HEK293 (cell line): ENCODE measurements at regions not wholly inside any gene's neighbourhood (a gene's known extent, or its start where the extent isn't known, plus 50 kb on each side); places are given as distances from the start of the nearest gene placed in this dataset.

Source experiments
- CTCF ChIA-PET: fragments of 350-600 bp; formaldehyde crosslinking; extraction: SDS; loops from one replicate; lab custom pipeline; 2021; ENCODE audit warnings: antibody characterized with exemption; lab: Yijun Ruan, JAX
- POLR2A ChIA-PET: fragments of 300-600 bp; formaldehyde crosslinking; extraction: SDS; loops from one replicate; lab custom pipeline; 2020; ENCODE audit warnings: antibody characterized with exemption, inconsistent platforms; lab: Yijun Ruan, JAX
- H3K27ac ChIP-seq: fragments of 200-500 bp; sonication (Bioruptor generic); 2 replicates; pipeline ENCODE4 v1.5.1; 2014; ENCODE audit warnings: low read depth, low read length, control low read depth, inconsistent platforms; ENCODE audit errors: extremely low read depth
- H3K36me3 ChIP-seq, 2 experiments: fragments of 200-500 bp in 1 of 2; sonication (Bioruptor generic) in 1 of 2; 1 replicate in 1 of 2; 2 replicates in 1 of 2; pipeline ENCODE4 v1.5.1; 2014 to 2017; ENCODE audit warnings: inconsistent platforms in 2 of 2, low read length in 2 of 2; ENCODE audit not compliant: control insufficient read depth in 2 of 2, insufficient read depth in 1 of 2
- H3K4me1 ChIP-seq: fragments of 200-500 bp; sonication (Bioruptor generic); 2 replicates; pipeline ENCODE4 v1.5.1; 2014; ENCODE audit warnings: mild to moderate bottlenecking, low read length, inconsistent platforms; ENCODE audit not compliant: control insufficient read depth, insufficient read depth
- H3K4me3 ChIP-seq: 2 replicates; pipeline ENCODE4 v1.5.1; 2011; ENCODE audit warnings: low read depth, mild to moderate bottlenecking, control low read depth, low read length, moderate library complexity
- H3K9me3 ChIP-seq: fragments of 200-500 bp; sonication (Bioruptor generic); 2 replicates; pipeline ENCODE4 v1.5.1; 2014; ENCODE audit warnings: low read depth, low read length, inconsistent platforms; ENCODE audit not compliant: control insufficient read depth, insufficient read depth
- ELK4 ChIP-seq: IDR thresholded peaks from 2 replicates; pipeline ENCODE4 v1.6.1; 2011; ENCODE audit warnings: mild to moderate bottlenecking, low read depth, low read length, borderline replicate concordance
- KLF9 ChIP-seq: fragments of 450-650 bp; formaldehyde crosslinking; IDR thresholded peaks from 2 replicates; pipeline ENCODE4 v1.5.1; 2016; ENCODE audit warnings: missing biosample characterization, missing genetic modification characterization, low read depth
- PBX3 ChIP-seq: sonication (generic); formaldehyde crosslinking; IDR thresholded peaks from 2 replicates; pipeline ENCODE4 v1.8.1; 2022; ENCODE audit warnings: mild to moderate bottlenecking, moderate library complexity, missing genetic modification reagents
- PRDM1 ChIP-seq: fragments of 450-650 bp; formaldehyde crosslinking; IDR thresholded peaks from 2 replicates; pipeline ENCODE4; 2016; ENCODE audit warnings: missing biosample characterization, missing genetic modification characterization
- PRDM6 ChIP-seq: fragments of 450-650 bp; formaldehyde crosslinking; IDR thresholded peaks from 2 replicates; pipeline ENCODE4 v1.5.1; 2017; ENCODE audit warnings: missing biosample characterization, missing genetic modification characterization
- SETDB1 ChIP-seq: IDR thresholded peaks from one replicate; pipeline ENCODE4 v1.6.1; 2017; ENCODE audit warnings: mild to moderate bottlenecking, low read length, moderate library complexity, mixed read lengths; ENCODE audit not compliant: insufficient read length
- YY2 ChIP-seq: fragments of 450-650 bp; formaldehyde crosslinking; IDR thresholded peaks from 2 replicates; pipeline ENCODE4 v1.5.1; 2016; ENCODE audit warnings: missing biosample characterization, missing genetic modification characterization
- ZBTB26 ChIP-seq: fragments of 450-650 bp; formaldehyde crosslinking; optimal IDR thresholded peaks from 2 replicates; pipeline ENCODE3; 2016; ENCODE audit warnings: missing biosample characterization, mild to moderate bottlenecking, missing genetic modification characterization
- ZFP37 ChIP-seq: fragments of 450-650 bp; formaldehyde crosslinking; IDR thresholded peaks from 2 replicates; pipeline ENCODE4 v1.5.1; 2016; ENCODE audit warnings: missing biosample characterization, missing genetic modification characterization
- ZFP69B ChIP-seq: fragments of 450-650 bp; formaldehyde crosslinking; IDR thresholded peaks from 2 replicates; pipeline ENCODE4 v1.5.1; 2016; ENCODE audit warnings: missing biosample characterization, missing genetic modification characterization
- ZNF16 ChIP-seq: fragments of 450-650 bp; formaldehyde crosslinking; IDR thresholded peaks from 2 replicates; pipeline ENCODE4 v1.5.1; 2016; ENCODE audit warnings: low read depth, missing biosample characterization, missing genetic modification characterization
- ZNF202 ChIP-seq: fragments of 450-650 bp; formaldehyde crosslinking; IDR thresholded peaks from 2 replicates; pipeline ENCODE4 v1.5.1; 2016; ENCODE audit warnings: missing biosample characterization, missing genetic modification characterization, borderline replicate concordance
- ZNF37A ChIP-seq: fragments of 450-650 bp; IDR thresholded peaks from 2 replicates; pipeline ENCODE4 v1.5.1; 2018; ENCODE audit warnings: missing biosample characterization, missing genetic modification characterization
- ZNF391 ChIP-seq: fragments of 450-650 bp; formaldehyde crosslinking; IDR thresholded peaks from 2 replicates; pipeline ENCODE4 v1.5.1; 2016; ENCODE audit warnings: low read depth, missing biosample characterization, missing genetic modification characterization, borderline replicate concordance
- ZNF624 ChIP-seq: fragments of 450-650 bp; formaldehyde crosslinking; IDR thresholded peaks from 2 replicates; pipeline ENCODE4 v1.5.1; 2017; ENCODE audit warnings: missing biosample characterization, missing genetic modification characterization
- ZNF843 ChIP-seq: fragments of 450-650 bp; formaldehyde crosslinking; IDR thresholded peaks from 2 replicates; pipeline ENCODE4 v1.5.1; 2016; ENCODE audit warnings: missing biosample characterization, missing genetic modification characterization
- ZXDB ChIP-seq: fragments of 450-650 bp; formaldehyde crosslinking; IDR thresholded peaks from 2 replicates; pipeline ENCODE4 v1.5.1; 2016; ENCODE audit warnings: missing biosample characterization, missing genetic modification characterization

- no peaks in the 10 kb centered on the region for H3K9me3 ChIP-seq
- H3K36me3 ChIP-seq, result no peaks in the 10 kb centered on the region
- no peak overlapping the region for H3K4me3 ChIP-seq
- TF ChIP-seq ZBTB26 (tag by site-specific recombination) (no peak), PRDM1 (tag by site-specific recombination) (no peak), ZXDB (tag by site-specific recombination) (no peak), KLF9 (tag by site-specific recombination) (no peak), PBX3 (CRISPR knock-in tag) (no peak), ZNF391 (tag by site-specific recombination) (no peak), ZFP69B (tag by site-specific recombination) (no peak), ZFP37 (tag by site-specific recombination) (no peak), PRDM6 (tag by site-specific recombination) (no peak), ZNF16 (tag by site-specific recombination) (no peak), ZNF37A (no peak), ZNF843 (no peak), ELK4 (no peak), ZNF624 (tag by site-specific recombination) (no peak), SETDB1 (no peak), ZNF202 (tag by site-specific recombination) (no peak)
- ChIA-PET CTCF (interaction anchor here (0.8 to 0.9 kb wide), 2 partner anchors 11 to 69 kb away, joined by 3 to 4 read pairs; no protein-coding TSS in a partner anchor), POLR2A (no interaction called here)
- H3K27ac ChIP-seq, result no peak overlapping the region
- H3K4me1 ChIP-seq, result no peaks in the 10 kb centered on the region
Measured at GRCh38 chr5:28082610-28083009, 1044.2 kb upstream of the CDH9 start.

- TF ChIP-seq YY2 (no peak), ZNF202 (tag by site-specific recombination) (0 out of 2 replicates have a peak, but pooled peaks have one; percentile 27)
Measured at GRCh38 chr5:28077291-28078240, 1039.2 kb upstream of the CDH9 start.

More at GRCh38 chr5:28077291-28078240, 1039.2 kb upstream of the CDH9 start:
- Histone ChIP-seq H3K27ac (no peak overlapping the region), H3K4me3 (no peak overlapping the region), H3K36me3 (no peaks in the 10 kb centered on the region), H3K9me3 (no peaks in the 10 kb centered on the region), H3K4me1 (no peaks in the 10 kb centered on the region)
- POLR2A ChIA-PET, result no interaction called here
- CTCF ChIA-PET, result no interaction called here
